ENCODE measurements at regions not wholly inside any gene's neighbourhood (a gene's known extent, or its start where the extent isn't known, plus 50 kb on each side); places are given as distances from the start of the nearest gene placed in this dataset.
A peak's percentile ranks its signal among the peaks of the same experiment; 100 is the strongest.
"Not testable (repeated sequence)": the region's sequence is repeated elsewhere in the genome, so short reads cannot be mapped to it uniquely, and the experiment has no call there.

GRCh38 chr13:40053401-40053800 lies 397.9 kb downstream of the COG6 start:
- Histone ChIP-seq H3K9me3 (ENCODE audit: control insufficient read depth, low read depth, low read length) (no peaks in the 10 kb centered on the region), H3K4me2 (ENCODE audit: control insufficient read depth, extremely low read depth, insufficient read depth, low read depth, low read length) (no peak overlapping the region), H4K20me1 (ENCODE audit: control insufficient read depth, extremely low read depth, insufficient read depth, low read length) (no peaks in the 10 kb centered on the region), H3K9ac (ENCODE audit: control insufficient read depth, extremely low read depth, insufficient read depth, low read length) (no peak overlapping the region), H3K4me1 (ENCODE audit: control insufficient read depth, extremely low read depth, insufficient read depth, low read length) (peaks cover 9% of the 10 kb centered on the region), H3K79me2 (ENCODE audit: control insufficient read depth, insufficient read depth, low read length) (no peaks in the 10 kb centered on the region), H3K36me3 (ENCODE audit: control insufficient read depth in 2 of 2, extremely low read depth in 1 of 2, insufficient read depth in 2 of 2, low read length in 2 of 2) (no peaks in the 10 kb centered on the region), H3K9me1 (ENCODE audit: control insufficient read depth, extremely low read depth, insufficient read depth, low read length) (no peaks in the 10 kb centered on the region), H2AFZ (ENCODE audit: control insufficient read depth, low read length) (no peak overlapping the region), H3K4me3 (ENCODE audit: control insufficient read depth in 2 of 3, extremely low read depth in 1 of 3, insufficient read depth in 2 of 3, low read depth in 1 of 3, low read length in 3 of 3) (no peak overlapping the region), H3K27me3 (ENCODE audit: control insufficient read depth, extremely low read depth, insufficient read depth, low read length) (no peaks in the 10 kb centered on the region), H3K27ac (ENCODE audit: control insufficient read depth, insufficient read depth, low read length) (no peak overlapping the region)
- FAIRE-seq (no peak), DNase-seq (ENCODE audit: low read depth, low spot score) (no peak)
- dilution Hi-C loops (cut with MboI; ENCODE audit: extremely low pct_ligation_motif_present, low sequenced_read_pairs), result no loop called here
- TF ChIP-seq EZH2 (IDR thresholded peaks at IDR 0.05; ENCODE audit: low read length), result no peak
- no peak for TF ChIP-seq CTCF (optimal IDR thresholded peaks at IDR 0.05 in 1 of 3, IDR thresholded peaks at IDR 0.05 in 1 of 3, conservative IDR thresholded peaks at IDR 0.05 in 1 of 3; ENCODE audit: extremely low read depth in 1 of 3, insufficient read depth in 2 of 3, low read length in 3 of 3)

DNA sequence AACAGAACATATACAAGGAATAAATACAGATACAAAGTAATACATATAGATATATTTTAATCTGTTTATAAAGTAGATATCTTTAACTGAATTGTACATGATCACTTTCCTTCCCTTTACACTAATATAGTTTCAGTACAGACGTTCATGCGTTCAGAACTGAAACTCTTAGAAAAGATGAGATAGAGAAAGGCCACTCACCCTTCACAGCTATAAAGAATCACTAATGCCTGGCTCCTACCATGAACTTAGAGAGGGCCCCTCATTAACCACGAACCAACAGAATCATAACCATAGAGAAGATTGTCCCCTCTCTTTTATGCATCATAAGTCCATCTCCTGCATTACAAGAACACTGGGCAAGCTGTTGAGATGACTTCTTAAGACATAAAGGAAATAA lies 399.0 kb downstream of the COG6 start:
- H4K20me1 ChIP-seq (ENCODE audit: control insufficient read depth, extremely low read depth, insufficient read depth, low read length); H3K4me2 ChIP-seq (ENCODE audit: control insufficient read depth, extremely low read depth, insufficient read depth, low read depth, low read length); H3K4me3 ChIP-seq (ENCODE audit: control insufficient read depth in 2 of 3, extremely low read depth in 1 of 3, insufficient read depth in 2 of 3, low read depth in 1 of 3, low read length in 3 of 3); H3K9me1 ChIP-seq (ENCODE audit: control insufficient read depth, extremely low read depth, insufficient read depth, low read length); H3K36me3 ChIP-seq (ENCODE audit: control insufficient read depth in 2 of 2, extremely low read depth in 1 of 2, insufficient read depth in 2 of 2, low read length in 2 of 2); H3K9ac ChIP-seq (ENCODE audit: control insufficient read depth, extremely low read depth, insufficient read depth, low read length); dilution Hi-C loops (cut with MboI; ENCODE audit: extremely low pct_ligation_motif_present, low sequenced_read_pairs); DNase-seq (ENCODE audit: low read depth, low spot score); H2AFZ ChIP-seq (ENCODE audit: control insufficient read depth, low read length); H3K79me2 ChIP-seq (ENCODE audit: control insufficient read depth, insufficient read depth, low read length); H3K27me3 ChIP-seq (ENCODE audit: control insufficient read depth, extremely low read depth, insufficient read depth, low read length); H3K9me3 ChIP-seq (ENCODE audit: control insufficient read depth, low read depth, low read length); H3K27ac ChIP-seq (ENCODE audit: control insufficient read depth, insufficient read depth, low read length): not testable (repeated sequence)
- H3K4me1 ChIP-seq (ENCODE audit: control insufficient read depth, extremely low read depth, insufficient read depth, low read length), result peaks cover 18% of the 10 kb centered on the region
- FAIRE-seq, result peak; percentile 52

- no peak for TF ChIP-seq CTCF (optimal IDR thresholded peaks at IDR 0.05 in 1 of 3, IDR thresholded peaks at IDR 0.05 in 1 of 3, conservative IDR thresholded peaks at IDR 0.05 in 1 of 3; ENCODE audit: extremely low read depth in 1 of 3, insufficient read depth in 2 of 3, low read length in 3 of 3)
- TF ChIP-seq EZH2 (IDR thresholded peaks at IDR 0.05; ENCODE audit: low read length), result no peak
- H3K36me3 ChIP-seq (ENCODE audit: control insufficient read depth in 2 of 2, extremely low read depth in 1 of 2, insufficient read depth in 2 of 2, low read length in 2 of 2), result no peaks in the 10 kb centered on the region
- H3K4me2 ChIP-seq (ENCODE audit: control insufficient read depth, extremely low read depth, insufficient read depth, low read depth, low read length), result peak overlapping the region; percentile 17
- no peak overlapping the region for H2AFZ ChIP-seq (ENCODE audit: control insufficient read depth, low read length)
- H3K4me1 ChIP-seq (ENCODE audit: control insufficient read depth, extremely low read depth, insufficient read depth, low read length), result peaks cover 43% of the 10 kb centered on the region
- no peaks in the 10 kb centered on the region for H4K20me1 ChIP-seq (ENCODE audit: control insufficient read depth, extremely low read depth, insufficient read depth, low read length)
- no peaks in the 10 kb centered on the region for H3K9me3 ChIP-seq (ENCODE audit: control insufficient read depth, low read depth, low read length)
- dilution Hi-C loops (cut with MboI; ENCODE audit: extremely low pct_ligation_motif_present, low sequenced_read_pairs), result no loop called here
- H3K27ac ChIP-seq (ENCODE audit: control insufficient read depth, insufficient read depth, low read length), result no peak overlapping the region
- no peak overlapping the region for H3K4me3 ChIP-seq (ENCODE audit: control insufficient read depth in 2 of 3, extremely low read depth in 1 of 3, insufficient read depth in 2 of 3, low read depth in 1 of 3, low read length in 3 of 3)
- no peak overlapping the region for H3K9ac ChIP-seq (ENCODE audit: control insufficient read depth, extremely low read depth, insufficient read depth, low read length)
- FAIRE-seq (no peak), DNase-seq (ENCODE audit: low read depth, low spot score) (no peak)
- no peaks in the 10 kb centered on the region for H3K79me2 ChIP-seq (ENCODE audit: control insufficient read depth, insufficient read depth, low read length)
- no peaks in the 10 kb centered on the region for H3K9me1 ChIP-seq (ENCODE audit: control insufficient read depth, extremely low read depth, insufficient read depth, low read length)
- no peaks in the 10 kb centered on the region for H3K27me3 ChIP-seq (ENCODE audit: control insufficient read depth, extremely low read depth, insufficient read depth, low read length)
Measured at GRCh38 chr13:40056898-40057619, 401.6 kb downstream of the COG6 start.

Data from keratinocyte (primary cell).